Endothelial cell of hepatic sinusoid (primary cell): ENCODE measurements at regions not wholly inside any gene's neighbourhood (a gene's known extent, or its start where the extent isn't known, plus 50 kb on each side); places are given as distances from the start of the nearest gene placed in this dataset.
"Not testable (repeated sequence)": the region's sequence is repeated elsewhere in the genome, so short reads cannot be mapped to it uniquely, and the experiment has no call there.

ENCODE experiments used
- in situ Hi-C: cut with HindIII; loops from 2 replicates; pipeline ENCODE4 v1.10.0; 2017; ENCODE audit warnings: low sequenced_read_pairs

GRCh38 chr7:27032839-27033238 lies 63.0 kb downstream of the HOXA1 start:
- in situ Hi-C loops: no loop called here

- in situ Hi-C loops: no loop called here
Measured at GRCh38 chr7:27031289-27032172, 64.3 kb downstream of the HOXA1 start.

GRCh38 chr7:27030393-27031050 lies 65.3 kb downstream of the HOXA1 start:
- in situ Hi-C loops: no loop called here

GRCh38 chr7:27025270-27025669 lies 70.5 kb downstream of the HOXA1 start:
- in situ Hi-C loops: no loop called here

- in situ Hi-C loops: loop anchor here (5.0 kb wide), 1 partner anchor 72 kb away; no protein-coding TSS in a partner anchor
Measured at GRCh38 chr7:27010068-27010467, 85.7 kb downstream of the HOXA1 start.

- in situ Hi-C loops: no loop called here
Measured at GRCh38 chr7:27000496-27000895, 95.3 kb downstream of the HOXA1 start.

- in situ Hi-C loops: not testable (repeated sequence)
Measured at GRCh38 chr7:26998284-26998683, 97.5 kb downstream of the HOXA1 start.

- in situ Hi-C loops: no loop called here
Measured at GRCh38 chr7:26995666-26996065, 100.1 kb downstream of the HOXA1 start.

- in situ Hi-C loops: no loop called here
Measured at GRCh38 chr7:26993816-26994810, 101.7 kb downstream of the HOXA1 start.

GRCh38 chr7:26992670-26993069 lies 103.1 kb downstream of the HOXA1 start:
- in situ Hi-C loops: no loop called here

GRCh38 chr7:26991796-26992195 lies 104.0 kb downstream of the HOXA1 start:
- in situ Hi-C loops: no loop called here

GRCh38 chr7:26989897-26990670 lies 105.7 kb downstream of the HOXA1 start:
- in situ Hi-C loops: no loop called here

GRCh38 chr7:26988836-26989374 lies 106.9 kb downstream of the HOXA1 start:
- in situ Hi-C loops: no loop called here

GRCh38 chr7:26987338-26987737 lies 108.5 kb downstream of the HOXA1 start:
- in situ Hi-C loops: no loop called here

- in situ Hi-C loops: no loop called here
Measured at GRCh38 chr7:26978146-26978545, 113.8 kb upstream of the SKAP2 start.

- in situ Hi-C loops: no loop called here
Measured at GRCh38 chr7:26976840-26977239, 112.5 kb upstream of the SKAP2 start.

- in situ Hi-C loops: not testable (repeated sequence)
Measured at GRCh38 chr7:26971924-26972323, 107.5 kb upstream of the SKAP2 start.

GRCh38 chr7:26965724-26966123 lies 101.3 kb upstream of the SKAP2 start:
- in situ Hi-C loops: no loop called here

GRCh38 chr7:26964156-26964808 lies 99.9 kb upstream of the SKAP2 start:
- in situ Hi-C loops: loop anchor here (5.0 kb wide), 1 partner anchor 78 kb away; no protein-coding TSS in a partner anchor
